K562 (cell line): ENCODE measurements at regions not wholly inside any gene's neighbourhood (a gene's known extent, or its start where the extent isn't known, plus 50 kb on each side); places are given as distances from the start of the nearest gene placed in this dataset.

Source experiments
- ATF1 ChIP-seq, 2 experiments: fragments of 450-650 bp in 1 of 2; IDR thresholded peaks; 2 replicates each; pipeline ENCODE4 v1.6.1; 2016; ENCODE audit warnings: missing compliant biosample characterization in 1 of 2, missing genetic modification characterization in 1 of 2
- CTCF ChIP-seq, 3 experiments: IDR thresholded peaks in 2 of 3; conservative IDR thresholded peaks in 1 of 3; 2 replicates each; pipeline ENCODE4 v1.5.1; 2011 to 2012; ENCODE audit warnings: low read length in 3 of 3, mild to moderate bottlenecking in 3 of 3, control low read depth in 2 of 3, improper control_type of control experiment in 1 of 3, inconsistent platforms in 1 of 3, low read depth in 1 of 3, mixed read lengths in 1 of 3, moderate library complexity in 1 of 3; ENCODE audit not compliant: insufficient read depth in 2 of 3
- E2F5 ChIP-seq: sonication (generic); formaldehyde crosslinking; IDR thresholded peaks from 2 replicates; pipeline ENCODE4 v1.8.0; 2022; ENCODE audit warnings: mild to moderate bottlenecking, missing genetic modification reagents
- EZH2 ChIP-seq: IDR thresholded peaks from 2 replicates; pipeline ENCODE4 v1.6.1; 2012; ENCODE audit warnings: low read depth, mild to moderate bottlenecking, inconsistent platforms, low read length, borderline replicate concordance
- NEUROD1 ChIP-seq: fragments of 150-350 bp; IDR thresholded peaks from 2 replicates; pipeline ENCODE4 v1.6.1; 2014; ENCODE audit warnings: borderline replicate concordance, low read length, low read depth; ENCODE audit not compliant: partially characterized antibody
- POLR2A ChIP-seq: fragments of 450-650 bp; conservative IDR thresholded peaks from 2 replicates; pipeline ENCODE4 v1.6.1; 2016
- SP1 ChIP-seq: sonication (generic); formaldehyde crosslinking; IDR thresholded peaks from 2 replicates; pipeline ENCODE4 v1.8.1; 2022; ENCODE audit warnings: mild to moderate bottlenecking, missing genetic modification reagents
- U2AF2 ChIP-seq: fragments of 200-400 bp; formaldehyde crosslinking; optimal IDR thresholded peaks from 2 replicates; pipeline ENCODE3; 2017; ENCODE audit warnings: low read depth, mild to moderate bottlenecking, low read length
- ZBTB49 ChIP-seq: sonication (generic); formaldehyde crosslinking; IDR thresholded peaks from 2 replicates; pipeline ENCODE4 v1.8.0; 2022; ENCODE audit warnings: missing genetic modification reagents, mild to moderate bottlenecking, borderline replicate concordance
- ZEB2 ChIP-seq: fragments of 450-650 bp; IDR thresholded peaks from 2 replicates; pipeline ENCODE4 v1.6.1; 2016
- ZNF133 ChIP-seq: fragments of 250-450 bp; sonication (Bioruptor Pico); IDR thresholded peaks from 2 replicates; pipeline ENCODE4 v1.4.0; 2020; ENCODE audit warnings: mild to moderate bottlenecking
- ZSCAN29 ChIP-seq: fragments of 450-650 bp; IDR thresholded peaks from 2 replicates; pipeline ENCODE4 v1.6.1; 2017
- TF ChIP-seq, protein P1 (sequence below): fragments of 250-450 bp; sonication (Bioruptor Pico); IDR thresholded peaks from 2 replicates; pipeline ENCODE4 v1.5.1; 2021; ENCODE audit warnings: mild to moderate bottlenecking

DNA sequence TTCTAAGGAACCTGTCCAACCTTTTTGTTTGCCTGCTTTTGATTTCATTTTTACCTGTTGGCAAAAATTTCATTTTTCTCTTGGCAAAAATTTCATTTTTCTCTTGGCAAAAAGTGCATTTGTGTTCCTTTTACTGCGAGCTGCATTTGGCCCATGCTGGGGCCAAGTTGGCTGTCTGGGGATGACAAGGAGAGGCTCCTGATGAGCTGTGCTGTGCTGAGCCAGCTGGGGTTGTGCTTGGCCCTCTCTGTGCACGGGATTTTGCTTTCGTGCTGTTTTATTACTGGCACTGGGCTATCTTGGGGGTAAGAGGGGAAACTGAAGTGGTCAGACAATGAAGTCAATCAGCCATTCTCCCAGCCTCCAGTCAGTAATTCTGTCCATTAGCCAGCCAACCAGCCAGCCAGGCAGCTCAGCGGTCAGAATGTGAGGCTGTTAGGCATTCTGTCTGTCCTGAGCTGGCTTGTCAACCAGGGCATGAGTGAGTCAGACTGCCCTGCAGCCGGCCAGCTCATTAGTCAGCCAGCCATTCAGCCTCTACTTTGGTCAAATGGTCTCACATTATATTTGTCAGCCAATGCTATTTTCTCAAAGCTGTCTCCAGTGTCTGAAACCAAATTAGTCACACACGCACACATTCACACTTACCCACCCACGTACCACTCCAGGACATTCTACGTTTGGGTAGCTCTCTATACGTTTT, 56.9 kb upstream of the PRPS1 start:
- TF ChIP-seq EZH2: no peak
- no peak for TF ChIP-seq ZEB2
- no peak for TF ChIP-seq U2AF2
- no peak for TF ChIP-seq ATF1 (CRISPR knock-in tag; IDR thresholded peaks at IDR 0.05)
- TF ChIP-seq ATF1 (tag; IDR thresholded peaks at IDR 0.05): no peak
- TF ChIP-seq ZSCAN29: no peak
- no peak for TF ChIP-seq ZBTB49
- no peak for TF ChIP-seq CTCF (IDR thresholded peaks at IDR 0.05 in 2 of 3, conservative IDR thresholded peaks at IDR 0.05 in 1 of 3; ENCODE audit: insufficient read depth in 2 of 3, low read depth in 1 of 3, low read length in 3 of 3)
- TF ChIP-seq POLR2A: no peak
- no peak for TF ChIP-seq E2F5 (CRISPR knock-in tag)
- TF ChIP-seq SP1 (CRISPR knock-in tag): no peak
- no peak for TF ChIP-seq ZNF133 (CRISPR knock-in tag)
- TF ChIP-seq NEUROD1: no peak
- TF ChIP-seq, protein P1, sequence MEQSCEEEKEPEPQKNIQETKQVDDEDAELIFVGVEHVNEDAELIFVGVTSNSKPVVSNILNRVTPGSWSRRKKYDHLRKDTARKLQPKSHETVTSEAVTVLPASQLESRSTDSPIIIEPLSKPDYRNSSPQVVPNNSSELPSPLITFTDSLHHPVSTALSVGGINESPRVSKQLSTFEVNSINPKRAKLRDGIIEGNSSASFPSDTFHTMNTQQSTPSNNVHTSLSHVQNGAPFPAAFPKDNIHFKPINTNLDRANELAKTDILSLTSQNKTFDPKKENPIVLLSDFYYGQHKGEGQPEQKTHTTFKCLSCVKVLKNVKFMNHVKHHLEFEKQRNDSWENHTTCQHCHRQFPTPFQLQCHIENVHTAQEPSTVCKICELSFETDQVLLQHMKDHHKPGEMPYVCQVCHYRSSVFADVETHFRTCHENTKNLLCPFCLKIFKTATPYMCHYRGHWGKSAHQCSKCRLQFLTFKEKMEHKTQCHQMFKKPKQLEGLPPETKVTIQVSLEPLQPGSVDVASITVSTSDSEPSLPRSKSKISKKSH (CRISPR knock-in tag): no peak
